Right lobe of liver (tissue), 6 donors: ENCODE measurements at regions not wholly inside any gene's neighbourhood (a gene's known extent, or its start where the extent isn't known, plus 50 kb on each side); places are given as distances from the start of the nearest gene placed in this dataset.

Experiments
- ATAC-seq, 4 donors: fragments of 200-7000 bp; cut with Tn5 transposase; one replicate each; pipeline ENCODE4 v1.9.1; 2020; ENCODE audit warnings: mild to moderate bottlenecking in 4 of 4, moderate library complexity in 4 of 4
- DNase-seq, 3 donors: peaks; one replicate each; pipeline ENCODE4 v3.0.0-alpha.2; 2020
- H3K27ac ChIP-seq, 3 donors: fragments of 200-600 bp; one replicate each; pipeline ENCODE4 v1.8.0; 2022
- H3K27me3 ChIP-seq, 2 donors: fragments of 200-600 bp; one replicate each; pipeline ENCODE4 v1.8.0; 2022
- H3K36me3 ChIP-seq, 4 donors: fragments of 200-600 bp; sonication (generic) in 1 of 4; one replicate each; pipeline versions ENCODE4 v1.5.1 to v1.8.0; 2017 to 2022; ENCODE audit warnings: control low read depth in 1 of 4
- H3K4me1 ChIP-seq, 4 donors: fragments of 200-600 bp; sonication (generic) in 1 of 4; one replicate each; pipeline versions ENCODE4 v1.5.1 to v1.8.0; 2017 to 2022; ENCODE audit warnings: control low read depth in 1 of 4
- H3K4me3 ChIP-seq, 3 donors: fragments of 200-600 bp; one replicate each; pipeline ENCODE4 v1.8.0; 2022
- H3K9me3 ChIP-seq, 4 donors: fragments of 200-600 bp; sonication (generic) in 1 of 4; one replicate each; pipeline versions ENCODE4 v1.5.1 to v1.8.0; 2017 to 2022; ENCODE audit warnings: control low read depth in 1 of 4
- POLR2A ChIP-seq: fragments of 450-650 bp; IDR thresholded peaks from one replicate; pipeline ENCODE4 v1.6.1; 2017; ENCODE audit warnings: antibody characterized with exemption, mild to moderate bottlenecking
- WGBS: methylation state at CpG from one replicate; pipeline ENCODE4 v1.1.6; 2018; ENCODE audit warnings: low coverage, low lambda C conversion rate; ENCODE audit not compliant: insufficient coverage; ENCODE audit errors: missing lambda C conversion rate; 5-methylcytosine and 5-hydroxymethylcytosine counted together
- intact Hi-C, 2 donors: fragments of 100-400 bp; cut with DNase I; formaldehyde crosslinking; loops; one replicate each; pipeline versions ENCODE4 v1.11.2 to v1.14.1; 2022
- TF ChIP-seq, protein P1 (sequence below), 4 donors: fragments of 200-600 bp in 3 of 4; fragments of 450-650 bp in 1 of 4; IDR thresholded peaks; one replicate each; pipeline versions ENCODE4 v1.5.1 to v1.8.0; 2016 to 2022; ENCODE audit warnings: antibody characterized with exemption in 4 of 4, mild to moderate bottlenecking in 2 of 4
- donor health status: DM: no; HTN: yes; CAD: no.
- donor health status: DM: no; HTN: no; CAD: no.
- donor health status: DM: no; HTN: no; CAD: no.
- donor health status: DM: no; HTN: yes; CAD: no.
- donor health status: DM: no; HTN: yes; CAD: no.

DNA sequence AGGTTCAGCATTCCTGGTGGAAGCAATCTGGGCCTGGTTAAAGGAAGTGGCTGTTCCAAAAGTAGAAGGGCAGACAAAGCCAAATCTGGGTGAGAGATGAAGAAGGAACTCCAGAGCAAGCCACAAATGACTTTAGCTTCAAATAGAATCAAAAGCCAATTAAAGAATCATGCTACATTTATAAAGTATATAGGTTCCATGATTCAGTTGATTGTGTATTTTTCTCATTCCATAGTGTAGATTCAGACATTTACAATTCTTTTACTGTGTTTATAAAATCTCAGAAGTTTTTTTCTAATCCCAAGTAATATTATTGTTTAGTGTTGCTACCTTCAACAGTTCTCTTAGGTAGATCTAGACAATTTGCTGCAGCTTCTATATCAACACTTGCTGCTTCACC is 262.0 kb downstream of the PLK2 start:
- ATAC-seq = no peak
- no peak for DNase-seq
- Histone ChIP-seq H3K36me3 (no peaks in the 10 kb centered on the region), H3K4me1 (no peaks in the 10 kb centered on the region), H3K27ac (no peak overlapping the region), H3K27me3 (no peaks in the 10 kb centered on the region), H3K9me3 (no peaks in the 10 kb centered on the region), H3K4me3 (no peak overlapping the region)
- TF ChIP-seq, protein P1, sequence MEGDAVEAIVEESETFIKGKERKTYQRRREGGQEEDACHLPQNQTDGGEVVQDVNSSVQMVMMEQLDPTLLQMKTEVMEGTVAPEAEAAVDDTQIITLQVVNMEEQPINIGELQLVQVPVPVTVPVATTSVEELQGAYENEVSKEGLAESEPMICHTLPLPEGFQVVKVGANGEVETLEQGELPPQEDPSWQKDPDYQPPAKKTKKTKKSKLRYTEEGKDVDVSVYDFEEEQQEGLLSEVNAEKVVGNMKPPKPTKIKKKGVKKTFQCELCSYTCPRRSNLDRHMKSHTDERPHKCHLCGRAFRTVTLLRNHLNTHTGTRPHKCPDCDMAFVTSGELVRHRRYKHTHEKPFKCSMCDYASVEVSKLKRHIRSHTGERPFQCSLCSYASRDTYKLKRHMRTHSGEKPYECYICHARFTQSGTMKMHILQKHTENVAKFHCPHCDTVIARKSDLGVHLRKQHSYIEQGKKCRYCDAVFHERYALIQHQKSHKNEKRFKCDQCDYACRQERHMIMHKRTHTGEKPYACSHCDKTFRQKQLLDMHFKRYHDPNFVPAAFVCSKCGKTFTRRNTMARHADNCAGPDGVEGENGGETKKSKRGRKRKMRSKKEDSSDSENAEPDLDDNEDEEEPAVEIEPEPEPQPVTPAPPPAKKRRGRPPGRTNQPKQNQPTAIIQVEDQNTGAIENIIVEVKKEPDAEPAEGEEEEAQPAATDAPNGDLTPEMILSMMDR (IDR thresholded peaks at IDR 0.05) = no peak
- no peak for TF ChIP-seq POLR2A
- intact Hi-C loops = no loop called here

DNA sequence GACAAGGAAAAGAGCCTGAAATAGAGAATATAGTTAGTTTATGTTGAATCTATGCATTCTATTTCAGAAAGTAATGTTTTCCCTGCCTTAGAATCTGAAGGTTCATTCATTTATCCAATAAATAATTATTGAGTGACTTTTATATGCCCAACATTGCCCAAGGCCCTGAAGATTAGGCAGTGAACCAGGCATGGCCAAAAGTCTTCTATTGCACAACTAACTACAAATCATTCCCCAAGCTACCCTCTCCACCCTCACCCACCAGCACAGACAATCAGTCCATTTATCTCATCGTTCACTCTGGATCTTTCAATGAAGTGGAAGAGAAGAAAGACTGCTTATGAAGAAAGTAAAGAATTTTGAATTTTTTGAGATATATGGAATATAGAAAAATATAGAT is 268.4 kb downstream of the PLK2 start:
- Histone ChIP-seq H3K36me3 (no peaks in the 10 kb centered on the region), H3K4me3 (no peak overlapping the region), H3K4me1 (peaks cover 0 to 18% (median 0%) of the 10 kb centered on the region in 4 donors), H3K27me3 (no peaks in the 10 kb centered on the region), H3K9me3 (no peaks in the 10 kb centered on the region), H3K27ac (no peak overlapping the region)
- ATAC-seq (peak in 3 of 4 donors; percentile 73 to 74 (median 74)), DNase-seq (no peak)
- intact Hi-C loops = no loop called here
- TF ChIP-seq POLR2A = no peak
- TF ChIP-seq, protein P1 (IDR thresholded peaks at IDR 0.05) = no peak
- WGBS = 21% methylated on average over 1 of the region's 1 CpG

DNA sequence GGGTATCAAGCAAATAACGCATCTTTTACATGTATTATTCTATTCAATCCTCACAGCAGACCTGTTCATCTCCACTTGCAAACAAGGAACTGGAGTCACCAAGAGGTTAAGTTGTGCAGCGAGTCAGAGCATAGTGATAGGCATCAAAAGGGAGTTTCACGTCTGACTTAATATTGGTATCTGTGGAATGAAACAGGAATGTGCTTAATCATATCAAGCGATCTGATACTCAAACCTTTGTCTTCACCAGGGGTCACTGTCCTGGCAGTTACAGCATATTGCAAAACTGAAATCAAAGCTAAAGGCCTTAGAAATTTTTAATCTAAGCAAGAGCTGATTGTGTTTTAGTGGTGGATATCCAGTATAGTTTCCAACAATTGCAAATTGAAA is 271.6 kb downstream of the PLK2 start:
- peak; percentile 50 to 89 (median 81) for ATAC-seq

DNA sequence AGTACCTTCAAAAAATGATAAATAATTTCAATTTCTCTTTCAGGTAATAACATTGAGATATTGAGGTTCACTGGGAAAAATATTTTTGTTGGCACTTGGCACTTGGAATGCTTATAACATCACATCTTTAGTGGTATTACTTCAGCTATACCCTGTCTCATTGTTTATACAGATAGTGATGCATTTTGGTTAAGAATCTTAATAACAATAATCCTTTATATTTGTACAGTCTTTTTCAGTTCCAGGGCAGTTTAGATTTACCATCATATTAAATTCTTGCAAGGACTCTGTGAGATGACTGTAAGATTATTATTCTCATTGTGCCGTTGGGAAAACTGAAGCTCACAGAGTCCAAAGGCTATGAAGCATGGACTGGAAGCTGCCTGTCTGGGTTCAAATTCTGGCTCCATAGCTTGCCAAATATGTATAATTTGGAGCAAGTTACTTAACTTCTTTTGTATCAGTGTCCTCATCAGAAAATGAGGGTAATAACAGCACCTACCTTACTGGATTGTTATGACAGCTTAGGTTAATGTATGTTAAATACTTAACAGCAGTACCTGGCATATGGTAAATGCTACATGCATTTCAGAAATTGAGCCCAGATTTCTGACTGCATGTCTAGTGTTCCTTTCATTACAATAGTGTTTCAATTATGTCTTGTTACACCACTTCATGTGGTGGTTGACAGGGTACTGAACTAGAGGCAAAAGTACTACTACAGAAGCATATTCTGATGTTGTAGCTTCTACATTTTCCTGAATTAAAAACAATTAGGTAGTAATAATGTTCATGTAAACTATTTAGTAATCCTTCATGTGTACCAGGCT is 272.2 kb downstream of the PLK2 start:
- ATAC-seq (peak in 1 of 4 donors; percentile 10), DNase-seq (no peak)
- TF ChIP-seq, protein P1 (IDR thresholded peaks at IDR 0.05) = no peak
- TF ChIP-seq POLR2A = no peak
- H3K27ac ChIP-seq = no peak overlapping the region
- no peaks in the 10 kb centered on the region for H3K27me3 ChIP-seq
- H3K4me1 ChIP-seq = peaks cover 0 to 18% (median 0%) of the 10 kb centered on the region in 4 donors
- no peaks in the 10 kb centered on the region for H3K9me3 ChIP-seq
- no peak overlapping the region for H3K4me3 ChIP-seq
- intact Hi-C loops = no loop called here
- 10% methylated on average over 1 of the region's 1 CpG for WGBS
- no peaks in the 10 kb centered on the region for H3K36me3 ChIP-seq

More for the DNA sequence above, 271.6 kb downstream of the PLK2 start:
- intact Hi-C loops = no loop called here
- TF ChIP-seq POLR2A = no peak
- TF ChIP-seq, protein P1 (IDR thresholded peaks at IDR 0.05) = peak in 2 of 4 donors; percentile 8 to 23
- DNase-seq = peak in 1 of 3 donors; percentile 44
- H3K9me3 ChIP-seq = no peaks in the 10 kb centered on the region
- WGBS = 22% methylated on average over 4 of the region's 4 CpGs
- H3K36me3 ChIP-seq = no peaks in the 10 kb centered on the region
- no peak overlapping the region for H3K27ac ChIP-seq
- H3K4me1 ChIP-seq = peaks cover 0 to 18% (median 0%) of the 10 kb centered on the region in 4 donors
- H3K27me3 ChIP-seq = no peaks in the 10 kb centered on the region
- H3K4me3 ChIP-seq = no peak overlapping the region
